IMR-90 (cell line): ENCODE measurements at regions not wholly inside any gene's neighbourhood (a gene's known extent, or its start where the extent isn't known, plus 50 kb on each side); places are given as distances from the start of the nearest gene placed in this dataset.

Source experiments
- CEBPB ChIP-seq: IDR thresholded peaks from 2 replicates; pipeline ENCODE4 v1.6.1; 2012; ENCODE audit warnings: low read depth, low read length, improper control_type of control experiment
- MAFK ChIP-seq: IDR thresholded peaks from 2 replicates; pipeline ENCODE4 v1.6.1; 2012; ENCODE audit warnings: low read depth, low read length, improper control_type of control experiment
- MAZ ChIP-seq: IDR thresholded peaks from 2 replicates; pipeline ENCODE4 v1.6.1; 2012; ENCODE audit warnings: low read depth, mild to moderate bottlenecking, low read length, improper control_type of control experiment, moderate library complexity, borderline replicate concordance
- SMC3 ChIP-seq: fragments of 150-350 bp; IDR thresholded peaks from 2 replicates; pipeline ENCODE4 v1.6.1; 2016; ENCODE audit warnings: low read depth, mild to moderate bottlenecking, antibody characterized with exemption, low read length, moderate library complexity
- TF ChIP-seq, protein P1 (sequence below): conservative IDR thresholded peaks from 2 replicates; pipeline ENCODE4 v1.5.1; 2012; ENCODE audit warnings: mild to moderate bottlenecking, low read depth, low read length, improper control_type of control experiment

GRCh38 chr5:167248257-167248656, 1043.2 kb upstream of the WWC1 start:
- TF ChIP-seq MAFK (no peak), SMC3 (no peak), CEBPB (no peak), MAZ (no peak)
- TF ChIP-seq, protein P1, sequence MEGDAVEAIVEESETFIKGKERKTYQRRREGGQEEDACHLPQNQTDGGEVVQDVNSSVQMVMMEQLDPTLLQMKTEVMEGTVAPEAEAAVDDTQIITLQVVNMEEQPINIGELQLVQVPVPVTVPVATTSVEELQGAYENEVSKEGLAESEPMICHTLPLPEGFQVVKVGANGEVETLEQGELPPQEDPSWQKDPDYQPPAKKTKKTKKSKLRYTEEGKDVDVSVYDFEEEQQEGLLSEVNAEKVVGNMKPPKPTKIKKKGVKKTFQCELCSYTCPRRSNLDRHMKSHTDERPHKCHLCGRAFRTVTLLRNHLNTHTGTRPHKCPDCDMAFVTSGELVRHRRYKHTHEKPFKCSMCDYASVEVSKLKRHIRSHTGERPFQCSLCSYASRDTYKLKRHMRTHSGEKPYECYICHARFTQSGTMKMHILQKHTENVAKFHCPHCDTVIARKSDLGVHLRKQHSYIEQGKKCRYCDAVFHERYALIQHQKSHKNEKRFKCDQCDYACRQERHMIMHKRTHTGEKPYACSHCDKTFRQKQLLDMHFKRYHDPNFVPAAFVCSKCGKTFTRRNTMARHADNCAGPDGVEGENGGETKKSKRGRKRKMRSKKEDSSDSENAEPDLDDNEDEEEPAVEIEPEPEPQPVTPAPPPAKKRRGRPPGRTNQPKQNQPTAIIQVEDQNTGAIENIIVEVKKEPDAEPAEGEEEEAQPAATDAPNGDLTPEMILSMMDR: no peak
